Caki2 (cell line): ENCODE measurements at regions not wholly inside any gene's neighbourhood (a gene's known extent, or its start where the extent isn't known, plus 50 kb on each side); places are given as distances from the start of the nearest gene placed in this dataset.

Experiments used
- DNase-seq: peaks from one replicate; pipeline ENCODE4 v3.0.0-alpha.2; 2015; ENCODE audit warnings: low read depth
- in situ Hi-C: cut with HindIII; loops from 2 replicates; pipeline ENCODE4 v1.10.0; 2016; ENCODE audit warnings: low sequenced_read_pairs, low pct_unique_long_range_greater_than_20kb, mixed read lengths

DNA sequence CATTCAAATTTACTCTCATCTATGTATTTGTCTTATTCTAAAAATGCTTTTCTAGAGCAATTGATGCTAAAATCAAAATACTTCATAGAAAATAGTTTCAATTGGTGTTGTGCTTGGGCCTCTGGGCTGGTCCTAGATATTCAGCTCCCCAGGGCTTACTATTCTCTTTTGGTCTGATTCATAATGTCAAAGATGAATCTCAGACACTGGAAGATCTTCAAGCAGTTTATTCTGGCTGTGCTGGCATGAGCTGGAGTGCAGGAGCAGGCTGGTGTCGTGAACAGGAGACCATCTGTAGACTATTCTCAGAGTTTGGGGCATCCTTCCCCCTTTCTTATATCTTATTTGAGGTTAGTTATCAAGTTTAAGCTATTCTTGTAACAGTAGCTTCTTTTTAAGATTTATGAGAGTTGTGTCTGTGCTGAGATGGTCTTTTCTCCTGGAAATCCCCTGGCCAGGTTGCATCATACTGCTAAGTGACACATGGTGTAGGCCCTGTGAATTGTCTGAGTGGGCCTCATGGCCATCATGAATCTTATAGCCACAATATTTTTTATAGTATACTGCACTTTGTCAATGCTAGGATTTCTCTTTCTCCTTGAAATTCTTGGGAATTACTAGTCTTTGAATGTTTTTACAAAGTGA, 1624.0 kb upstream of the IGFBP7 start:
- in situ Hi-C loops = no loop called here
- DNase-seq = no peak

DNA sequence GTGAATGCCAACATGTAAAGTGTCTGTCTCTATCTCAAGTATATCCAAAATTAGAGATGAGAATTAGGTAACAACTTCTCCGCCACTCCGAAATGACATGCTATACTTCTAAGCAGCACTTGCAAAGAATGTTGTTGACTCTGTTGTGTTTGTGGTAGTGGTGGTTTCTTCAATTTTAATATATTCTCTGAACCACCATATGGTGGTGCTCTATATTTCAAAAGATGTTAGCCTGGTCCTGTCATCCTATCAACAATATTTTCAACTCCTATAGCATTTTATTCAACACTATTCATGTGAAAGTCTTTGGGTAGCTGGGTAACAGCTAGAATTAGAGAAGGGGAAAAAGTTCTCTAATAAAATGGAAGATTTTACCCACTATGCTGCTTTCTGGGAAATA, 1622.8 kb upstream of the IGFBP7 start:
- DNase-seq = no peak
- in situ Hi-C loops = no loop called here

DNA sequence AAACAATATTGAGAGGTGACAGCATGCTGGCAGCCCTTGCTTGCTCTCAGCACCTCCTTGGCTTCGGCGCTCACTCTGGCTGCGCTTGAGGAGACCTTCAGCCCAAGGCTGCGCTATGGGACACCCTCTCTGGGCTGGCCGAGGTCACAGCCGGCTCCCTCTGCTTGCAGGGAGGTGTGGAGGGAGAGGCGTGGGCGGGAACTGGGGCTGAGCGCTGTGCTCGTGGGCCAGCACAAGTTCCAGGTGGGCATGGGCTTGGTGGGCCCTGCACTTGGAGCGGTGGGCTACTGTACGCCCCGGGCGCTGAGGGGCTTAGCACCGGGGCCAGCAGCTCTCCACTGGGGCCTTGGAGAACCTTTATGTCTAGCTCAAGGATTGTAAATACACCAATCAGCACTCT, 1613.8 kb upstream of the IGFBP7 start:
- no peak for DNase-seq
- in situ Hi-C loops = no loop called here

DNA sequence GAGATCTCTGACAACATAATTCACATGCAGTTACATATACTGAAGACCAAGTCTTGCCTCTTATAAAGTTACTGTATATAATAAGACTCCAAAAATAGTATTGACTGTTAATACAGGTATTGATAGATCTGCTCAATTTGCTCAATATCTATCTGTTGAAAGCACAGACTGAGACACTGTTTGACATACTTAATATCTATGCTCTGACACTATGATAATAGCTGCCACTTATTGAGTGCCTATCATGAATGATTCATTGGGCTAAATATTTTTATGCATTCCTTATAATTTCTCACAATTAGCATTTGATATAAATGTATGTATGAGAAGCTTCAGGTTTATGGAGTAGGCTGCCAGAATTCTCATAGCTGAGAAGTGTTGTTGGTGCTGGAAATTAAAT, 1600.9 kb upstream of the IGFBP7 start:
- in situ Hi-C loops = no loop called here

GRCh38 chr4:58688568-58688967, 1578.4 kb upstream of the IGFBP7 start:
- in situ Hi-C loops = no loop called here
- no peak for DNase-seq

More for the DNA sequence above, 1600.9 kb upstream of the IGFBP7 start:
- DNase-seq = no peak

DNA sequence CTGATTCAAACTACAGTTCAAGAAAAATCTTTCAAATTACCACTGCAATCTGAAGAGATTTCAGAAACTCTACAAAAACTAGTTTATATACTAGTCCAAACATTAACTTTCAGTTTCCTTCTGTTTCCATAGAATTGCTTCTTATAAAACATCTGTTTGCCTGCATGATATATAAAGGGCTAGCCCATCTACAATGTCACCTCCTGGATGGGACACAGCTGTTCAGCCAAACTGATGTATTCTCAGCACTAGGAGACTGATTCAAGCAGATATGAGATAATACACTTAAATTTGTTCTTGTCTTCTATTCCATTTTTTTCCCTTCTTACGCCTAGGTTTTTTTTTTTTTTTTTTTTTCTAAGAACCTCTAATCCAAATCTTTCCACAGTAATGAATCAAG, 1569.7 kb upstream of the IGFBP7 start:
- DNase-seq = no peak
- in situ Hi-C loops = no loop called here

DNA sequence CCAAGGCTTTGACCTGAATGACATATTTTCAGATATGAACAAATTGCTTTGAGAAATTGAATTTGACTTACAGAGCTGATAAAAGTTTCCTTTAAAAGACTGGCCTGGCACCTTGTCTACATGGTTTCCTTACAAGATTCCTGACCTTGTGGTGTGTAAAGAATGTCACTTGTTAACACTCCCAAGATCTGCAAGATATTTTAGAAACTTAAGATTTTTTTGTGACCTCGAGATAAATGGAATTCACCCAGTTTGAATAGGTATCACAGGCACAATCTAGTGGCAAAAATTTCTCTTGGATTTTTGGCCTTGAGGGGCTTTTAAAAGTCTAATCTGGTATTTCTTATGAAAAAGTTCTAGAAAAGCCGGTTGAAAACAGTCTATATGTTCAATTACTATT, 1568.9 kb upstream of the IGFBP7 start:
- DNase-seq = no peak
- in situ Hi-C loops = no loop called here

GRCh38 chr4:58669783-58670182, 1559.6 kb upstream of the IGFBP7 start:
- DNase-seq = no peak
- in situ Hi-C loops = no loop called here

GRCh38 chr4:58665649-58666048, 1555.5 kb upstream of the IGFBP7 start:
- no peak for DNase-seq
- in situ Hi-C loops = no loop called here

DNA sequence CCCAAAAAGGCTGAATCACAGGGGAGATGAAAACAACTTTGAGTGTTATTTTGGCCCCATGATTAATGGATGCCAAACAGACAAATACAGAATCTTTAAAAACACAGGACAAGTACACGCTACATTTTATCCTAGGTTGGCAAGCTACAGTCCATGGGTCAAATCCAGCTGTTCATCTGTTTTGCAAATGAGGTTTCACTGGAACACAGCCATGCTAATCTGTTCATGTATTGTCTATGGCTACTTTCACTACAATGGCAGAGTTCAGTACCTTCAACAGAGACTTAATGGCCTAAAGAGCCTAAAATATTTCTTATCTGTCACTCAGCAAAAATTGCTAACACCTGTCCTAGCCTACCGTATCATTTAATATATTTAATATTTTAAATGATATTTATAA, 1548.5 kb upstream of the IGFBP7 start:
- DNase-seq = no peak
- in situ Hi-C loops = no loop called here

DNA sequence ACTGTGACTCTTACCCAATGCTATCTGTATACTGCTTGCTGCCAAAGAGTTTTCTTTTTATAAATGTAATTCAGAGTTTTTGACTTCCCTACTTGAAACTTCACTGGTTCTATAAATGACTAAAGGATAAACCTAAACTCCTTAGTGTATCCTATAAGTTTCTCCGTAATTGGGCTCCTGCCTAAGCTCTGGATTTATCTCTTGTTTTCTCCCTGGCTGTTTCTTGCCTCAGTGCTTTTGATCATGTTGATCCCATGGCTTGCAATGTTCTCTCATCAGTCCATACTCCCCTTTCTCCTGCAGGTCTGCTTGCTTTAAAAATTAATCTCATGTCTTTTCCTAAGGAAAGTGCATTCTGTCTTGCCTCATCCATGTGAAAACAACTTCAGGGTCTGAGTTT, 1543.1 kb upstream of the IGFBP7 start:
- DNase-seq = no peak
- in situ Hi-C loops = no loop called here

DNA sequence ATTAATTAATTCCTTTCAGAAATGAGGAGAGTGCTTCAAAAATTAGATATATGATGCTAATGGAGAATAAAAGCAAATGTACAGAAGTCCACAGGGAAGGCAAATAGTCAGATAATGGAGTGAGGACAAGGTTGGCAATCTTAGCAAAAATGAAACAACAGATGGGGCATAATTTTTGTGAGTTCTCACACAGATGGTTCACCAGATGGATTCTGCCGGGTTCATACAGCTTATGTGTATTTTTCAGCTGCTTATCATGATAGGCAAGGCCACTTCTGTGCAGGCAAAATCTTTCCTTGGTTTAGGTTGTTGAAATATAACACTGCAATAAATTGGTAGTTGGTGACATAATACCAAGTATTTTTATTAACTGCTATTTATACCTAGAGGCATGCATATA, 1539.0 kb upstream of the IGFBP7 start:
- DNase-seq = no peak
- in situ Hi-C loops = no loop called here

DNA sequence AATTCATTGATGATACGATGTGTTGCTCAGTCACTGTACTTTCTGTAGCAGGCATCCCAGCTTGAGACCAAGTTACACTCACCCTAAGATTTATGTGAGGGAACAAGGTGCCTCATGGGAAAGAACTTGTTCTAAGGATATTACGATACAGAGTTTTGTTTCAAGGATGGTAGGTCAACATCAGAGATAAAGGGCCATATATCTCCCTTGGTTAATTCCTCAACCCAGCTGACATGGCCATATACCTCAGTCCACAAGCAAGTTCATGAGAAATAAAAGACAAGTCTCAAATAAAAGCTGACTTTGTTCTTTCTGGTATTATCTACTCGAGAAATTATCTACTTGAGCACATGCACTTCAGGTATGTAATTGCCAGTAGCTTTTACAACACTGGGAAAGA, 1535.9 kb upstream of the IGFBP7 start:
- in situ Hi-C loops = no loop called here
- no peak for DNase-seq

- in situ Hi-C loops = no loop called here
- DNase-seq = no peak
These were observed 1534.4 kb upstream of the IGFBP7 start for GRCh38 chr4:58644549-58644948.

DNA sequence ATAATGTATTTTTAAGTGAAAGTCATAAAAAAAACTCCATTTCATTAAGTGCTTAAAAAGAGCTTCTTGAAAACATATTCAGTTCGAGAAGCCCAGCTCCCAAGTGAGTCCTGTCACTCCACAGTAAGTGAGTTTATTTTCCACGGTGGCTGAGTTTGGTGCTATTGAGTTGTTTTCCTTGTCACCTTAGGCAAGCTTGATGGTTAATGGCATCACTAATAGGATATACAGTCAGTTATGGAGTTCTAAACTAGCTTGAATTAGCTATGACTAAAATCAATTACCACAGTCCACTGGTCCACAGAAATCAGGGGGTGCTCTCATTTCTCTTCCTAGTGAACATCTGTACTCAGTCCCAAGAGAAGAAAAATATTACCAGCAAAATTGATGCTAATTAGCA, 1526.2 kb upstream of the IGFBP7 start:
- in situ Hi-C loops = no loop called here
- DNase-seq = no peak

GRCh38 chr4:58617226-58617625, 1507.0 kb upstream of the IGFBP7 start:
- in situ Hi-C loops = no loop called here
- no peak for DNase-seq

GRCh38 chr4:58611012-58611411, 1500.8 kb upstream of the IGFBP7 start:
- in situ Hi-C loops = no loop called here
- no peak for DNase-seq

DNA sequence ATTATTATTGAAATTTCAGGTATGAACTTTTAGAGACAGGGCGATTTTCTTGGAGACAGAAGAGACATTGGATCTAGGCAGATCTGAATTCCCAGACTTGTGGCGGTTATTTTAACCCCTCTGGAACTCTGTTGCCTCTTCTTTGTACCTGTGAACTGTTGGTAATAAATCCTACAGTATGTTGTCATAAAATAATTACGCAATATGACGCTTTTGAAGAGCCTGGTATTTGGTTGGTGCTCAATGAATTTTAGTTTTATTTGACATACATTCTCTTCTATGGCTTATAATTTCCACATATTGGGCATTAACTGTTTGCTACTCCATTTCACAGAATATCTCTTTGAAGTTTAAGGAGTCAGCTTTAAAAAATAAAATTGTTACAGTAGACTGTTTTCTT, 1496.1 kb upstream of the IGFBP7 start:
- in situ Hi-C loops = no loop called here
- DNase-seq = no peak

- in situ Hi-C loops = no loop called here
- DNase-seq = no peak
These were observed 1493.8 kb upstream of the IGFBP7 start for GRCh38 chr4:58603951-58604350.

GRCh38 chr4:58602731-58603359, 1492.7 kb upstream of the IGFBP7 start:
- no peak for DNase-seq
- in situ Hi-C loops = no loop called here
